D721Med (cell line): ENCODE measurements at regions not wholly inside any gene's neighbourhood (a gene's known extent, or its start where the extent isn't known, plus 50 kb on each side); places are given as distances from the start of the nearest gene placed in this dataset.

Experiments
- DNase-seq: peaks from one replicate; pipeline ENCODE4 v3.0.0; 2011; ENCODE audit warnings: low spot score; ENCODE audit not compliant: insufficient read length
- FAIRE-seq: peaks from 2 replicates; lab custom pipeline; 2011; peaks lifted over from hg19 to GRCh38; lab: Jason Lieb, UNC
- TF ChIP-seq, protein P1 (sequence below): IDR thresholded peaks from 2 replicates; pipeline ENCODE4 v1.5.1; 2012; ENCODE audit warnings: mild to moderate bottlenecking, control low read depth; ENCODE audit not compliant: insufficient read depth; ENCODE audit errors: missing control alignments

DNA sequence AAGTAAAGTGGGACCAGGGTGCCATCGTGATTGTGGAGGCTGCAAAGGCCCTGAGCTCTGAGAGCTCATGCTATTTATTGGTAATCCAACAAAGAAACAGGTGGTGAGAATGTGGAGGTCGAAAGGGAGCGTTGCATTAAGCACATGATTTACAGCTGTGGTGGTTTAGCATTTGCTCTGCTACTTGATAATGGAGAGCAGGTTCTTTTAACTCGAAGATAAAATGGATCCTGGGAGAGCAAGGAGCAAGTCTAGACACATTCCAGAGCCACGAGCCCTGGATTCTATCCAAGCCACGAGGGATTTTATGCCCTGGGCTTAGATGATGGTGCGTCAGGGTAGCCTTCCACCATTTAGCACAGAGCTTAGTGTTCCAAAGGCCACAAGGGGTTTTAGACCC, 1710.1 kb upstream of the CDH9 start:
- DNase-seq (no peak), FAIRE-seq (no peak)
- TF ChIP-seq, protein P1, sequence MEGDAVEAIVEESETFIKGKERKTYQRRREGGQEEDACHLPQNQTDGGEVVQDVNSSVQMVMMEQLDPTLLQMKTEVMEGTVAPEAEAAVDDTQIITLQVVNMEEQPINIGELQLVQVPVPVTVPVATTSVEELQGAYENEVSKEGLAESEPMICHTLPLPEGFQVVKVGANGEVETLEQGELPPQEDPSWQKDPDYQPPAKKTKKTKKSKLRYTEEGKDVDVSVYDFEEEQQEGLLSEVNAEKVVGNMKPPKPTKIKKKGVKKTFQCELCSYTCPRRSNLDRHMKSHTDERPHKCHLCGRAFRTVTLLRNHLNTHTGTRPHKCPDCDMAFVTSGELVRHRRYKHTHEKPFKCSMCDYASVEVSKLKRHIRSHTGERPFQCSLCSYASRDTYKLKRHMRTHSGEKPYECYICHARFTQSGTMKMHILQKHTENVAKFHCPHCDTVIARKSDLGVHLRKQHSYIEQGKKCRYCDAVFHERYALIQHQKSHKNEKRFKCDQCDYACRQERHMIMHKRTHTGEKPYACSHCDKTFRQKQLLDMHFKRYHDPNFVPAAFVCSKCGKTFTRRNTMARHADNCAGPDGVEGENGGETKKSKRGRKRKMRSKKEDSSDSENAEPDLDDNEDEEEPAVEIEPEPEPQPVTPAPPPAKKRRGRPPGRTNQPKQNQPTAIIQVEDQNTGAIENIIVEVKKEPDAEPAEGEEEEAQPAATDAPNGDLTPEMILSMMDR: no peak

DNA sequence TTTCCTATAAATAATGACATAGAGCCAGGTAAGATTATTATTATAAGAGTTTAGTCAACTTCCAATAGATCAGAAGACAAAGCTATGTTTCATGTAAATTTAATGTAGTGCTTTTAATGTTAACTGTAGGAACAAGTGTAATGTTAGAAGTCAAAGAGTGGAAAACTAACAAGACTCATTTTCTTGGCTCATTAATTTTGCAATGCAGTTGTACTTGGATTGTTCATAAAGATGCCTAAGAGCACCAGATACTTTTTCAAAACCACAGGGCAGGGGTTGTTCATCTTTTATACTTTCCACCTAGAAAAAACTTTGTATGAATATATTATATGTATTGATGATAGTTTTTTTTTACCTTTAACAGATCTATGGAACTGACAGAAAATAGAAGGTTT, 1705.3 kb upstream of the CDH9 start:
- TF ChIP-seq, protein P1: no peak
- DNase-seq (no peak), FAIRE-seq (no peak)

DNA sequence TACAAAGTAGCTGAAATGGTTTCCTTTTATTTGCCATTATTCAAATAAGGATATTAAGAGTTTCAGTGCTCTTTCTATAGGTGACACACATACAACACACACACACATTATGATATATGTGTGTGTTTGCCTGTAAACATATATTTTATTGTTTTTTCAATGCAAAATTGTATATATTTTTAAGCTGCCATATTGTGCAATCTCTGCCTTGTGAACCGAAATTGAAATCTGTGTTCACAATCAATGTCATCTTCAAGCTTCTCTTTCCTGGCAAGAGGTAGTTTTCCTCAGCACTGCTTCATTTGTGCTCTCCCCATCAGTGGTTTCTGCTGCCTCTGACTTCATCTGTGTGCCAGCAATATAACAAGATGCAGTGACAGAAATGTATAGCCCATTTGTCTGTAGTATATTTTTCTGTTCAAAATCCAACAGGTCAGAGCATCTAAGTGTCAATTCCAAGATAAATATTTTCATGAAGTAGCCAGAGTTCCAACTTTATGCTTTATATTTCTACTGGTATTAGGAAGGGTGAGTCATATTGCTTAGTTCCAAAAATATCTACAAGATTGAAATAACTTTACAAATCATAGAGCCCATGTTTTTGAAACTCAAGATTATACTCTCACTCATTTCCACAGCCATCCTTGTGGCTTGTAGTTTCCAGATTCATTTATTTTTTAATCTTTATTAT, 1704.8 kb upstream of the CDH9 start:
- TF ChIP-seq, protein P1: no peak
- FAIRE-seq (no peak), DNase-seq (no peak)

DNA sequence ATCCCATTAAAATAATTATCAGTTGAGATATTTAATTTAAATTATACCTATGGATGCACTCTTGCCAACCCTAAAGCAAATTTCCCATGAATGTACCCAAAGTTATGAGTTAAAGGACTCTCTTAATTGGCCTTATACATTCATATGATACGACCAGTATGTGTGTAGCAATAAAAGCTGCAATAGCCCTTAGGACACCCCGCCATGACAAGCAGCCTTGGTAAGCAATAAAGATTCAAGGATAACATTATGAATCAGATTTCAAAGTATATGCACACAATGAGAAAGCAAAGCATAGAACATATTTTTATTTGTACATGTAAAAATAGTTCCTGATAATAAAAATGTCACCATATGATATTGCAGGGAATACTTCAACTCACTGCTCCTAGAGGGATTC, 1699.3 kb upstream of the CDH9 start:
- FAIRE-seq: no peak
- TF ChIP-seq, protein P1: no peak
- no peak for DNase-seq

DNA sequence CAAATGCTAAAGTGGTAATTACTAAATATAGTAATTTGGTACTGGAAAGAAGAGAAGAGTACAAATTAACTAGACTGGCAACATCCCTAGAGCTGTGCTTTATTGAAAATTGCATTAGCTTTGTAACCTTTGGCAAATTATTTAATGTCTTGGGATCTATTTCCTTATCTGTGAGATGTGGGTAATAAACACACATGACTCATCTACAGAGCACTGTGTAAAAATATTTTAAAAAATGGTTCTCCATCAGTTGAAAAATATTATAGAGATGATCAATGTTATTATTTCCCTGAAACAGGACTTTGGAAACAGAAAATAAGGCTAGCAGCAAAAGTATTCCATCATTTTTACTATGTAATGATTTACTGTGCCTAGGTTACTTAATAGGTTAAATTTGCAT, 1698.8 kb upstream of the CDH9 start:
- DNase-seq (no peak), FAIRE-seq (no peak)
- TF ChIP-seq, protein P1: no peak

DNA sequence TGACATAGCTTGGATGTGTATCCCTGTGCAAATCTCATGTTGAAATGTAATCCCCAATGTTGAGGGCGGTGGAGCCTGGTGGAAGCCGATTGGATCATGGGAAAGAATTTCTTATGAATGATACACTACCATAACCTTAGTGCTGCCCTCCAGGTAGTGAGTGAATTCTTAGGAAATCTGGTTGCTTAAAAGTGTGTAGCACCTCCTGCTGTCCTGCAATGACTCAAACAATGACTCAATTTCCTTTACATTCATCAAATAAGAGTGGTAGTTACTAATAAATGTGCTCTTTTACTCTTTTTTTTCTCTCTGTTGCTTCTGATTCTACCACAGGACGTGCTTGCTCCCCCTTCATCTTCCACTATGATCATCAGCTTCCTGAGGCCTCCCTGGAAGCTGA, 1696.0 kb upstream of the CDH9 start:
- FAIRE-seq (no peak), DNase-seq (no peak)
- TF ChIP-seq, protein P1: no peak

DNA sequence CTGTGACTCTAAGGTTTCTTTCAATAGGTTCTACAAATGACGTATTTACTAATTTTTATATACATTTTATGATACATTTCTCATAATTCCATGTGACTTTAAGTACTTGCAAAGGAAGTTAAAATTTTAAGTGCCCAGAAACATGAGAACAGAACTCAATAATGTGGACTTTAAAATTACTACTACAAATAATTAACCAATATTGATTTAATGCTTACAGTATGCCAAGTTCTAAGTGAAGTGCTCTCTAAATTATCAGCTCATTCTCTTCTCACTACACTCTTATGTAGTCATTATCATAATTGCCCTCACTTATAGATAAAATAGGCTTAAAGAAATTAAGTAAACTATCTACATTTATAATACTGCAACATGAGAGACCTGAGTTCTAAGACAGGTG, 1690.7 kb upstream of the CDH9 start:
- no peak for DNase-seq
- TF ChIP-seq, protein P1: no peak

More for the DNA sequence above, 1690.7 kb upstream of the CDH9 start:
- no peak for FAIRE-seq
